B cell (primary cell): ENCODE measurements at regions not wholly inside any gene's neighbourhood (a gene's known extent, or its start where the extent isn't known, plus 50 kb on each side); places are given as distances from the start of the nearest gene placed in this dataset.

ENCODE experiments used
- ATAC-seq: fragments of 200-7000 bp; cut with Tn5 transposase; one replicate; pipeline ENCODE4 v1.10.0; 2021; ENCODE audit warnings: low read depth, mild to moderate bottlenecking, moderate number of reproducible peaks, moderate library complexity
- CTCF ChIA-PET: fragments of 350-600 bp; sonication (Branson Sonifier 250); formaldehyde crosslinking; loops from one replicate; lab custom pipeline; 2021; ENCODE audit warnings: antibody characterized with exemption, inconsistent platforms; lab: Charles Lee
- POLR2A ChIA-PET: fragments of 350-600 bp; sonication (Branson Sonifier 250); formaldehyde crosslinking; loops from one replicate; lab custom pipeline; 2021; ENCODE audit warnings: antibody characterized with exemption; lab: Charles Lee
- DNase-seq: peaks from one replicate; pipeline ENCODE4 v3.0.0; 2013
- H2AFZ ChIP-seq: 2 replicates; pipeline ENCODE4 v1.6.1; 2012; ENCODE audit warnings: mild to moderate bottlenecking, low read depth, low read length; ENCODE audit not compliant: insufficient read depth, poor library complexity, severe bottlenecking
- H3K27ac ChIP-seq, 2 donors: 1 replicate in 1 of 2; 2 replicates in 1 of 2; pipeline ENCODE4 v1.5.1; 2012 to 2013; ENCODE audit warnings: low read length in 2 of 2, mild to moderate bottlenecking in 2 of 2, moderate library complexity in 1 of 2
- H3K27me3 ChIP-seq, 4 experiments: fragments of 200-600 bp in 1 of 4; sonication (generic) in 1 of 4; replicated peaks in 1 of 4; 1 replicate in 2 of 4; 2 replicates in 2 of 4; pipeline versions ENCODE4 v1.6.1 to v1.7.0; 2013 to 2016; ENCODE audit warnings: low read length in 3 of 4, mild to moderate bottlenecking in 2 of 4, mixed read lengths in 1 of 4, moderate library complexity in 1 of 4; ENCODE audit not compliant: insufficient read depth in 4 of 4, control insufficient read depth in 3 of 4; ENCODE audit errors: control extremely low read depth in 1 of 4
- H3K36me3 ChIP-seq, 2 experiments: replicated peaks in 1 of 2; 1 replicate in 1 of 2; 2 replicates in 1 of 2; pipeline versions ENCODE4 v1.6.1 to v1.7.1; 2013; ENCODE audit warnings: low read length in 1 of 2; ENCODE audit not compliant: insufficient read depth in 2 of 2, control insufficient read depth in 1 of 2; ENCODE audit errors: control extremely low read depth in 1 of 2, extremely low read depth in 1 of 2
- H3K4me1 ChIP-seq, 2 donors: fragments of 200-600 bp in 1 of 2; sonication (generic) in 1 of 2; 1 replicate in 1 of 2; 2 replicates in 1 of 2; pipeline versions ENCODE4 v1.5.1 to v1.6.1; 2013 to 2017; ENCODE audit warnings: low read length in 2 of 2; ENCODE audit not compliant: control insufficient read depth in 2 of 2, insufficient read depth in 2 of 2
- H3K4me2 ChIP-seq: replicated peaks from 2 replicates; pipeline ENCODE3; 2012; ENCODE audit warnings: mild to moderate bottlenecking, low read depth, low read length; ENCODE audit not compliant: poor library complexity, severe bottlenecking
- H3K4me3 ChIP-seq, 5 experiments: fragments of 200-600 bp in 1 of 5; sonication (generic) in 1 of 5; 1 replicate in 3 of 5; 2 replicates in 2 of 5; pipeline versions ENCODE4 v1.5.1 to v1.7.0; 2011 to 2016; ENCODE audit warnings: low read length in 4 of 5, mild to moderate bottlenecking in 4 of 5, low read depth in 2 of 5, control low read depth in 1 of 5, moderate library complexity in 1 of 5; ENCODE audit not compliant: insufficient read depth in 1 of 5; ENCODE audit errors: control extremely low read depth in 1 of 5, extremely low read depth in 1 of 5
- H3K79me2 ChIP-seq: fragments of 200-600 bp; sonication (generic); one replicate; pipeline ENCODE4 v1.6.0; 2016; ENCODE audit warnings: low read length; ENCODE audit not compliant: control insufficient read depth, insufficient read depth
- H3K9ac ChIP-seq: fragments of 200-600 bp; sonication (generic); 2 replicates; pipeline ENCODE4 v1.6.1; 2017; ENCODE audit warnings: mild to moderate bottlenecking, low read length, moderate library complexity
- H3K9me3 ChIP-seq, 3 donors: one replicate each; pipeline versions ENCODE4 v1.6.1 to v1.7.1; 2013; ENCODE audit warnings: low read length in 2 of 3; ENCODE audit not compliant: control insufficient read depth in 2 of 3, insufficient read depth in 1 of 3; ENCODE audit errors: control extremely low read depth in 1 of 3
- H4K20me1 ChIP-seq: 2 replicates; pipeline ENCODE4 v1.6.0; 2012; ENCODE audit warnings: mild to moderate bottlenecking, low read length; ENCODE audit not compliant: insufficient read depth, control insufficient read depth, poor library complexity, severe bottlenecking
- H3K27ac Mint-ChIP-seq: one replicate; pipeline ENCODE4 v1.8.0; 2021; ENCODE audit warnings: mixed read lengths
- H3K27me3 Mint-ChIP-seq: one replicate; pipeline ENCODE4 v1.8.0; 2021; ENCODE audit warnings: mixed read lengths
- H3K4me1 Mint-ChIP-seq: one replicate; pipeline ENCODE4 v1.8.0; 2021; ENCODE audit warnings: mixed read lengths
- H3K4me3 Mint-ChIP-seq: one replicate; pipeline ENCODE4 v1.8.0; 2021; ENCODE audit warnings: mixed read lengths
- H3K9me3 Mint-ChIP-seq: one replicate; pipeline ENCODE4 v1.8.0; 2022; ENCODE audit warnings: mixed read lengths; ENCODE audit not compliant: insufficient read depth
- CTCF ChIP-seq: fragments of 200-600 bp; IDR thresholded peaks from one replicate; pipeline ENCODE4 v1.8.0; 2022; ENCODE audit warnings: antibody characterized with exemption, mild to moderate bottlenecking
- EZH2 ChIP-seq: IDR thresholded peaks from 2 replicates; pipeline ENCODE4 v1.6.1; 2012; ENCODE audit warnings: borderline replicate concordance, low read depth, mild to moderate bottlenecking, moderate library complexity, low read length; ENCODE audit not compliant: insufficient read depth, poor library complexity, severe bottlenecking
- WGBS: methylation state at CpG from one replicate; pipeline ENCODE4 v1.1.5; 2013; ENCODE audit warnings: missing lambda C conversion rate; ENCODE audit not compliant: insufficient coverage; 5-methylcytosine and 5-hydroxymethylcytosine counted together
- intact Hi-C: fragments of 100-400 bp; cut with micrococcal nuclease; formaldehyde crosslinking; loops from one replicate; pipeline ENCODE4 v1.10.0; 2022

GRCh38 chr1:108077991-108078390 lies 113.0 kb upstream of the VAV3 start:
- H3K4me2 ChIP-seq: peak overlapping the region; percentile 56
- H3K36me3 ChIP-seq: no peaks in the 10 kb centered on the region
- peaks cover 73% of the 10 kb centered on the region for H3K4me1 Mint-ChIP-seq
- peak overlapping the region; percentile 76 to 88 for H3K27ac ChIP-seq
- peak overlapping the region; percentile 87 for H3K27ac Mint-ChIP-seq
- WGBS: 17% methylated on average over 1 of the region's 2 CpGs
- H3K9ac ChIP-seq: peak overlapping the region; percentile 12
- POLR2A ChIA-PET: no interaction called here
- no peaks in the 10 kb centered on the region for H3K27me3 Mint-ChIP-seq
- H3K4me3 ChIP-seq: no peak overlapping the region
- no peak for ATAC-seq
- intact Hi-C loops: loop anchor here (2.0 to 10.0 kb wide), 5 partner anchors 35 to 477 kb away; no protein-coding TSS in a partner anchor
- H3K79me2 ChIP-seq: no peaks in the 10 kb centered on the region
- no peak for TF ChIP-seq EZH2
- TF ChIP-seq CTCF: no peak
- H2AFZ ChIP-seq: peak overlapping the region; percentile 48
- H4K20me1 ChIP-seq: no peaks in the 10 kb centered on the region
- CTCF ChIA-PET: interaction anchor here (1.4 kb wide), 1 partner anchor 47 kb away, joined by 5 read pairs; no protein-coding TSS in a partner anchor
- DNase-seq: peak; percentile 57
- peak overlapping the region; percentile 64 for H3K4me3 Mint-ChIP-seq
- peaks cover 62 to 63% of the 10 kb centered on the region in 2 donors for H3K4me1 ChIP-seq
- no peaks in the 10 kb centered on the region for H3K9me3 ChIP-seq
- no peaks in the 10 kb centered on the region for H3K27me3 ChIP-seq
- H3K9me3 Mint-ChIP-seq: peaks cover 2% of the 10 kb centered on the region

DNA sequence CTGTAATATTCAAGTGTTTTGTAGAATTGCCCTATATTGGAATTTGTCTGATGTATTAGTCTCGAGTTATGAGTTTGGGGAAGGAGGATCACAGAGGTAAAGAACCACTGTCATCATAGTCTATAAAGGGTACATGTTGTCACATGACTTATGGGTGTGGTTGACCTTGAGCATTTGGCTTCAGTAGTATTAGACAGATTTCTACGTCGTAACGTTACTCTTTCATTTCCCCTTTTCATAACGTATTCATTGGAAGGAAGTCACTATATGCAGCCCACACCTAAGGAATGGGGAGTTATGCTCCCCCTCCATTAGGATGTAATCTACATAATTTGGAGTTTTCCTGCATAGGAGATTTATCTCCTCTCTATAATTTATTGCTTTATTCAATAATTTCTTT lies 110.1 kb upstream of the VAV3 start:
- DNase-seq (peak; percentile 88), ATAC-seq (peak; percentile 79)
- WGBS: 0% methylated on average over 1 of the region's 5 CpGs
- intact Hi-C loops: loop anchor here (2.0 to 10.0 kb wide), 5 partner anchors 52 to 480 kb away; partner anchors contain the start of gene VAV3
- Histone ChIP-seq H3K4me1 (peaks cover 44 to 57% of the 10 kb centered on the region in 2 donors), H3K27ac (peak overlapping the region; percentile 67 to 71), H3K27me3 (no peaks in the 10 kb centered on the region), H3K4me3 (no peak overlapping the region), H3K36me3 (no peaks in the 10 kb centered on the region), H3K9me3 (no peaks in the 10 kb centered on the region), H2AFZ (peak overlapping the region; percentile 11), H4K20me1 (no peaks in the 10 kb centered on the region), H3K79me2 (no peaks in the 10 kb centered on the region), H3K4me2 (peak overlapping the region; percentile 52), H3K9ac (no peak overlapping the region)
- Mint-ChIP-seq H3K9me3 (peaks cover 2% of the 10 kb centered on the region), H3K4me3 (peak overlapping the region; percentile 42), H3K27me3 (no peaks in the 10 kb centered on the region), H3K27ac (peak overlapping the region; percentile 80), H3K4me1 (peaks cover 62% of the 10 kb centered on the region)
- POLR2A ChIA-PET: interaction anchor here (0.6 kb wide), 1 partner anchor 62 kb away, joined by 5 read pairs; no protein-coding TSS in a partner anchor
- TF ChIP-seq EZH2 (no peak), CTCF (no peak)
- CTCF ChIA-PET: interaction anchor here (0.6 to 1.8 kb wide), 3 partner anchors 50 to 530 kb away, joined by 3 to 10 read pairs (median 6); no protein-coding TSS in a partner anchor
